ENCODE measurements at regions not wholly inside any gene's neighbourhood (a gene's known extent, or its start where the extent isn't known, plus 50 kb on each side); places are given as distances from the start of the nearest gene placed in this dataset.

- TF ChIP-seq CTCF (IDR thresholded peaks at IDR 0.05) (no peak), POLR2A (IDR thresholded peaks at IDR 0.05; ENCODE audit: low read depth) (no peak)
Measured at GRCh38 chr4:81574991-81575390, 103.3 kb upstream of the RASGEF1B start.
